ENCODE measurements at regions not wholly inside any gene's neighbourhood (a gene's known extent, or its start where the extent isn't known, plus 50 kb on each side); places are given as distances from the start of the nearest gene placed in this dataset.
"Not testable (repeated sequence)": the region's sequence is repeated elsewhere in the genome, so short reads cannot be mapped to it uniquely, and the experiment has no call there.

GRCh38 chr7:138214926-138215325 is 138.7 kb downstream of the AKR1D1 start:
- no peak for DNase-seq
- no peak overlapping the region for H2AK5ac ChIP-seq (ENCODE audit: low read length, severe bottlenecking)
- H3K4ac ChIP-seq (ENCODE audit: low read depth in 1 of 2, low read length in 2 of 2): no peak overlapping the region
- no peak overlapping the region for H3K23ac ChIP-seq (ENCODE audit: low read length in 2 of 2)
- H4K91ac ChIP-seq (ENCODE audit: low read length): no peak overlapping the region
- no peak overlapping the region for H2BK15ac ChIP-seq (ENCODE audit: low read depth, poor library complexity, severe bottlenecking)
- no peak overlapping the region for H3K4me2 ChIP-seq (ENCODE audit: low read length, poor library complexity, severe bottlenecking)
- H3K9ac ChIP-seq (ENCODE audit: low read length): no peak overlapping the region
- H2BK12ac ChIP-seq (ENCODE audit: low read length in 2 of 2): no peak overlapping the region
- H3K79me1 ChIP-seq (replicated peaks; ENCODE audit: low read length, poor library complexity, severe bottlenecking): no peaks in the 10 kb centered on the region
- 91% methylated on average over 4 of the region's 4 CpGs for WGBS
- no peak overlapping the region for H3K4me3 ChIP-seq (ENCODE audit: insufficient read depth in 1 of 2, low read depth in 1 of 2, low read length in 2 of 2)
- H2BK5ac ChIP-seq (ENCODE audit: low read depth, low read length, poor library complexity, severe bottlenecking): no peak overlapping the region
- H3K27ac ChIP-seq (ENCODE audit: low read length, poor library complexity, severe bottlenecking): no peak overlapping the region
- no peaks in the 10 kb centered on the region for H3K27me3 ChIP-seq (ENCODE audit: control insufficient read depth in 1 of 2, insufficient read depth in 1 of 2, low read length in 2 of 2)
- H3K4me1 ChIP-seq (ENCODE audit: control insufficient read depth, insufficient read depth, low read depth, low read length): no peaks in the 10 kb centered on the region
- peaks cover 12% of the 10 kb centered on the region for H3K9me3 ChIP-seq (ENCODE audit: control insufficient read depth, low read length)
- no peak overlapping the region for H3K18ac ChIP-seq (ENCODE audit: low read depth in 1 of 2, low read length in 2 of 2)
- no peak overlapping the region for H3K14ac ChIP-seq (ENCODE audit: low read length in 2 of 2)
- H2BK120ac ChIP-seq (ENCODE audit: low read depth, low read length): no peak overlapping the region
- no peak overlapping the region for H2AFZ ChIP-seq (ENCODE audit: low read depth, low read length)
- H3K36me3 ChIP-seq (ENCODE audit: control insufficient read depth in 1 of 2, insufficient read depth in 2 of 2, low read depth in 1 of 2, low read length in 2 of 2): no peaks in the 10 kb centered on the region
- no peak overlapping the region for H4K8ac ChIP-seq (ENCODE audit: low read length)

GRCh38 chr7:138220321-138220720 is 144.1 kb downstream of the AKR1D1 start:
- peaks cover 35% of the 10 kb centered on the region for H3K9me3 ChIP-seq (ENCODE audit: control insufficient read depth, low read length)
- H3K4me3 ChIP-seq (ENCODE audit: insufficient read depth in 1 of 2, low read depth in 1 of 2, low read length in 2 of 2); H2BK5ac ChIP-seq (ENCODE audit: low read depth, low read length, poor library complexity, severe bottlenecking); H2AK5ac ChIP-seq (ENCODE audit: low read length, severe bottlenecking); H3K4ac ChIP-seq (ENCODE audit: low read depth in 1 of 2, low read length in 2 of 2); H4K91ac ChIP-seq (ENCODE audit: low read length); H3K14ac ChIP-seq (ENCODE audit: low read length in 2 of 2); H3K23ac ChIP-seq (ENCODE audit: low read length in 2 of 2); H3K4me1 ChIP-seq (ENCODE audit: control insufficient read depth, insufficient read depth, low read depth, low read length); H2BK120ac ChIP-seq (ENCODE audit: low read depth, low read length); H3K27me3 ChIP-seq (ENCODE audit: control insufficient read depth in 1 of 2, insufficient read depth in 1 of 2, low read length in 2 of 2); H3K4me2 ChIP-seq (ENCODE audit: low read length, poor library complexity, severe bottlenecking); H2AFZ ChIP-seq (ENCODE audit: low read depth, low read length); H3K36me3 ChIP-seq (ENCODE audit: control insufficient read depth in 1 of 2, insufficient read depth in 2 of 2, low read depth in 1 of 2, low read length in 2 of 2); H2BK12ac ChIP-seq (ENCODE audit: low read length in 2 of 2); H2BK15ac ChIP-seq (ENCODE audit: low read depth, poor library complexity, severe bottlenecking); H3K79me1 ChIP-seq (replicated peaks; ENCODE audit: low read length, poor library complexity, severe bottlenecking); H3K9ac ChIP-seq (ENCODE audit: low read length); H4K8ac ChIP-seq (ENCODE audit: low read length); H3K27ac ChIP-seq (ENCODE audit: low read length, poor library complexity, severe bottlenecking); H3K18ac ChIP-seq (ENCODE audit: low read depth in 1 of 2, low read length in 2 of 2); DNase-seq: not testable (repeated sequence)
- WGBS: 84% methylated on average over 3 of the region's 3 CpGs

GRCh38 chr7:138221388-138221787 is 145.1 kb downstream of the AKR1D1 start:
- H3K79me1 ChIP-seq (replicated peaks; ENCODE audit: low read length, poor library complexity, severe bottlenecking); H3K23ac ChIP-seq (ENCODE audit: low read length in 2 of 2); H3K27me3 ChIP-seq (ENCODE audit: control insufficient read depth in 1 of 2, insufficient read depth in 1 of 2, low read length in 2 of 2); H3K4me2 ChIP-seq (ENCODE audit: low read length, poor library complexity, severe bottlenecking); H3K36me3 ChIP-seq (ENCODE audit: control insufficient read depth in 1 of 2, insufficient read depth in 2 of 2, low read depth in 1 of 2, low read length in 2 of 2); H3K4ac ChIP-seq (ENCODE audit: low read depth in 1 of 2, low read length in 2 of 2); H3K4me3 ChIP-seq (ENCODE audit: insufficient read depth in 1 of 2, low read depth in 1 of 2, low read length in 2 of 2); H2AK5ac ChIP-seq (ENCODE audit: low read length, severe bottlenecking); H3K18ac ChIP-seq (ENCODE audit: low read depth in 1 of 2, low read length in 2 of 2); DNase-seq; H2BK12ac ChIP-seq (ENCODE audit: low read length in 2 of 2); H3K9ac ChIP-seq (ENCODE audit: low read length); H3K27ac ChIP-seq (ENCODE audit: low read length, poor library complexity, severe bottlenecking); H4K8ac ChIP-seq (ENCODE audit: low read length); H2BK5ac ChIP-seq (ENCODE audit: low read depth, low read length, poor library complexity, severe bottlenecking); H2BK15ac ChIP-seq (ENCODE audit: low read depth, poor library complexity, severe bottlenecking); H2AFZ ChIP-seq (ENCODE audit: low read depth, low read length); H3K14ac ChIP-seq (ENCODE audit: low read length in 2 of 2); H4K91ac ChIP-seq (ENCODE audit: low read length); H3K4me1 ChIP-seq (ENCODE audit: control insufficient read depth, insufficient read depth, low read depth, low read length); H2BK120ac ChIP-seq (ENCODE audit: low read depth, low read length): not testable (repeated sequence)
- WGBS: 84% methylated on average over 3 of the region's 4 CpGs
- H3K9me3 ChIP-seq (ENCODE audit: control insufficient read depth, low read length): peaks cover 34% of the 10 kb centered on the region

GRCh38 chr7:138223402-138223879 is 147.2 kb downstream of the AKR1D1 start:
- H3K4me3 ChIP-seq (ENCODE audit: insufficient read depth in 1 of 2, low read depth in 1 of 2, low read length in 2 of 2): no peak overlapping the region
- H3K4me1 ChIP-seq (ENCODE audit: control insufficient read depth, insufficient read depth, low read depth, low read length): no peaks in the 10 kb centered on the region
- H2BK5ac ChIP-seq (ENCODE audit: low read depth, low read length, poor library complexity, severe bottlenecking): no peak overlapping the region
- H2BK15ac ChIP-seq (ENCODE audit: low read depth, poor library complexity, severe bottlenecking): no peak overlapping the region
- no peak overlapping the region for H3K9ac ChIP-seq (ENCODE audit: low read length)
- H2BK120ac ChIP-seq (ENCODE audit: low read depth, low read length): no peak overlapping the region
- H2AK5ac ChIP-seq (ENCODE audit: low read length, severe bottlenecking): no peak overlapping the region
- no peak overlapping the region for H3K18ac ChIP-seq (ENCODE audit: low read depth in 1 of 2, low read length in 2 of 2)
- H3K4ac ChIP-seq (ENCODE audit: low read depth in 1 of 2, low read length in 2 of 2): no peak overlapping the region
- H3K79me1 ChIP-seq (replicated peaks; ENCODE audit: low read length, poor library complexity, severe bottlenecking): no peaks in the 10 kb centered on the region
- H3K23ac ChIP-seq (ENCODE audit: low read length in 2 of 2): no peak overlapping the region
- no peak overlapping the region for H2AFZ ChIP-seq (ENCODE audit: low read depth, low read length)
- no peak overlapping the region for H3K14ac ChIP-seq (ENCODE audit: low read length in 2 of 2)
- H4K91ac ChIP-seq (ENCODE audit: low read length): no peak overlapping the region
- no peak overlapping the region for H2BK12ac ChIP-seq (ENCODE audit: low read length in 2 of 2)
- DNase-seq: no peak
- no peaks in the 10 kb centered on the region for H3K36me3 ChIP-seq (ENCODE audit: control insufficient read depth in 1 of 2, insufficient read depth in 2 of 2, low read depth in 1 of 2, low read length in 2 of 2)
- no peaks in the 10 kb centered on the region for H3K27me3 ChIP-seq (ENCODE audit: control insufficient read depth in 1 of 2, insufficient read depth in 1 of 2, low read length in 2 of 2)
- whole genome bisulfite sequencing: 61% methylated on average over 2 of the region's 2 CpGs
- peaks cover 34% of the 10 kb centered on the region for H3K9me3 ChIP-seq (ENCODE audit: control insufficient read depth, low read length)
- H3K27ac ChIP-seq (ENCODE audit: low read length, poor library complexity, severe bottlenecking): no peak overlapping the region
- no peak overlapping the region for H4K8ac ChIP-seq (ENCODE audit: low read length)
- no peak overlapping the region for H3K4me2 ChIP-seq (ENCODE audit: low read length, poor library complexity, severe bottlenecking)

All from mesenchymal stem cell (in vitro differentiated cells and primary cell).